Kasumi-1 (cell line): ENCODE measurements at regions not wholly inside any gene's neighbourhood (a gene's known extent, or its start where the extent isn't known, plus 50 kb on each side); places are given as distances from the start of the nearest gene placed in this dataset.
A peak's percentile ranks its signal among the peaks of the same experiment; 100 is the strongest.

Experiments used
- DNase-seq, 2 experiments: peaks; one replicate each; lab custom pipeline; 2025; lab: John Stamatoyannopoulos, UW

DNA sequence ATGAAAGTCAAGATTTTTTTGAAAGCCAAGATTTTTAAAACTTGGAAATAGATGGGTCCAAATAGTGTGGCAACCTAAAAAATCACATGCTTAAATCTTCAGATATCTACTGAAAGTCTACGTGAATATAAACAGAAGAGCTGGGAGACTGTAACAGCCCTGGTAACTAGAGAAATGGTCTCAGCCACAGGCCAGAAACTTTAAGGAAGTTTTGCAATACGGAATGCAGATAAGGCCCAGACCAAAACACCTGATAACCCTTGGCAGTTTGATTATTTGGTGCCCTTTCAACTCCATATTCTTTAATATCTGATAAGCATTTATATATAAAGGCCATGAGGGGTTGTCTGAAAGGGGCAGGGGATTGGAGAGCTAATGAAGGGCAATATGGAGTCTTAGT, 537.3 kb upstream of the TGFBR2 start:
- no peak for DNase-seq

- DNase-seq: no peak
These were observed 533.4 kb upstream of the TGFBR2 start for GRCh38 chr3:30073040-30073439.

DNA sequence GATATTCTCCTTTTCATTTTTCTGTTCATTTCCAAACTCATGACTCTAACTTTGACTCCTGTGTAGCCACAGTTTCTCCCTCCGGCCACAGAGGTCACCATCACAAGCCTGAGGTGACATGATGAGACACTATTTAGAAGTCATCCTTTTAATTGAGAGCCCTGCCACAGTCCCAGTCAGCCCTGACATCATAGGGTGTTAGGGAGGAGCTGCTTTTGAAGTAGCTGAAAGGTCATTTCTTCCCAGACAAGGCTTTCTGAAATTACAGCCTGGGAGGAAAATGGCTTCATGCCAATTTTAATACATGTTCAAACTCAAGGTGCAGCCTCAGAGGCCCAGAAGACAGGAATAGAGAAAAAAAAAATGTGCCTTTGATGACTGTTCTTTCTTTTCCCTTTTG, 532.8 kb upstream of the TGFBR2 start:
- DNase-seq: no peak

DNA sequence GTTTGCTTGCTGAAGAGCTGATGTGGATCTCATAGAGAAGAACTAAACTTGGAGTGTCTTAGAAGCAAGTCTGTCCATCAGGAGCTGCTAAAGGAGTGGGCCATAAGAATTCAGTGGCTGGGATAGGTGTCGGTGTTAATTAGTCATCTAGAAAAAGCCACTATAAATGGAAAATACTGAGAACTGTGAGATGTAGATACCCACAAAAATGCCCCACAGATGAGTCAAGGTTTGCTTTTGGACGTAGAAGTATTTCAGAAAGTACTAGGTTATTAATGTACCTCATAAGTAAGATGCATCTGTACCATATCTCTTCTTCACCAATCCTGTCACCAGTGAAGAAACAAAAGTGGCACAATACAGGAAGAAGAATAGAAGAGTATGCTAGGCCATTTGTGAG, 530.9 kb upstream of the TGFBR2 start:
- DNase-seq: no peak

DNA sequence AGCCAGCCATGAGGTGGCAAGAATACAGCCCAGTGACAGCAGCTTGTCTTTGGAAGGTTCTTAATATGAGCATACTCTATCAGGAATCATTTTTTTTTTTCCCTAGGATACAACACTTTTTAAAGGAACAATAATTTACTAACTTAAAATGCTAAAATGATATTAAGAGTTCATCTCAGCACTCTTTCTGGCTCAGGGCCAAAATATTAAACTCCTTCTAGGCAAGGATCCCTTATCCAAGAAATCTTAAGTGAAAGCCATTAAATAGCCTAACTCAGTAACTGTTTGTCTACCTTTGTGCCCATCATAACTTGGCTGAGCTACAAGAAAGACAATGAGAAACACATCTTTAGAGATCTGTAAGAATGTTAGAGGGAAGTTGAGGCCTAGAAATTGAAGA, 529.5 kb upstream of the TGFBR2 start:
- no peak for DNase-seq

DNA sequence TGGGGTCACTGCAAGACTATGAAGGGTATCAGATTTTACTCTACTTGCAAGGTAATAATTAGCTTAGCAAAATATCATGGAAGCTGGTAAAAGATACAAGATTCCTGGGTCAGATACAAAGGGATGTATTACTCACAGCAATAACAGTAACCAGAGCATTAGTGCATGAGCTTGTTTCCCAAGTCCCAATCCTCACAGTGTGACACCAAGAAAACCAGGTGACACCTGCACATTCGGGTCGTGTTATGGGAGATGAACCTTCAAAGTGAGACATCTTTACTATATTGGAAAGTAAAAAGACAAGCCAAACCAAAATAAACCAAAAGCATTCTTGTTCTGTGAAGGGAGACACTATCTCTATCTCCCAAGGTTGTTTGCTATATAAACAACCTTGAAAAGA, 528.7 kb upstream of the TGFBR2 start:
- no peak for DNase-seq

DNA sequence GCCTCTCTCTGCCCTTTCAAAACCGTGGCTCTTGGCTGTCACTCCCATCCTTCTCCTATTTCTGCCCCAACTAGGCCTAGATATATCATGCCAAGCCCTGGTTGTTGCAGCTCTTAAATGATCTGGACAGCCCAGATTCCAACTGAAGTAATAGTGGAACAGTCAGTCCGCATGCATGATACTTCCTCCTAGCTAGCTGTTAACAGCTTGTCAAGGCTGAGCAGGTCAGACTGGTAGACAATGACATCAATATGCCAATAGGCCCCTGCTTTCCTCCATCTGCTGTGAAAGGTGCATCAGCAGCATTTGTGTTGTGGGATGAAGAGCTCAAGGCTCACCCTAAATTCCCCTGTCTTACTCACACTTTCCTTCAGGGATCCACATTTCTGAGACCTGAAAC, 527.7 kb upstream of the TGFBR2 start:
- DNase-seq: no peak

DNA sequence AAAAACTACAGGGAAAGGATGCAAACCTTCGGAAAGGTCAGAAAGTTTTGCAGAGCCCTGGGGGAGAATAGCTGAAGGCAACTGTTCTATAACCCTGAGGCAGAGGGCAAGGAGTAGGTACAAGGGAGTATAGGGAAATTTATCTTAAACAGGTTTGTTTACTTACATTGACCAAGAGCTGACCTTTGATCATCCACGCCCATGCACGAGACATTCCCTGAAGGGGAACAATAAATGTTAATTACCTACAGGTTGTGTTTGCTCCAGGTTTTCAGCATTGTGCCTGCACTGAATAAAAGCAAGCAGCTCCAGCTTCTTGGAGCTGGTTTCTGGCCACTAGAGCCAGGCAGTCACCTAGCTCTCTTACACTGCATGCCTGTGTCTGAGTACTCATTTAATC, 524.5 kb upstream of the TGFBR2 start:
- no peak for DNase-seq

DNA sequence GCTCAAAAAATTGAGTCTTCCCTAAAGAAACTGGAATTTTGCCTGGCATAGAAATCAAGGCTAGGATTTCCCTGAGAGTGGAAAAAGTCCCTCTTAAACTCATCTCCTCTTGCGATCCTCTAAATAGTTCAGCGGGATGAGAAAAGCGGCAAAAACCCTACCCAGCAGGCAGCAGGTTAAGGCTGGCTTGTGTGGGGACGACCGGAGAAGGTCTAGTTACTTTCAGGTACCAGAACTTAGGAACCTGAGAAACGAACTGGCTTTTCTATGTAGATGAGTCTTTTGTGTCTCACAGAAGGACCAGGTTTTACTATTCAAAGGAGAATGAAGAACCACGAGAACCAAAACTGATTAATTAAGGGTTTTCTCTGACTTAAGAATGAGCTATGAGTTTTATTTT, 523.7 kb upstream of the TGFBR2 start:
- no peak for DNase-seq

GRCh38 chr3:30083315-30083714, 523.1 kb upstream of the TGFBR2 start:
- DNase-seq: no peak

- no peak for DNase-seq
These were observed 522.1 kb upstream of the TGFBR2 start for GRCh38 chr3:30084316-30084715.

DNA sequence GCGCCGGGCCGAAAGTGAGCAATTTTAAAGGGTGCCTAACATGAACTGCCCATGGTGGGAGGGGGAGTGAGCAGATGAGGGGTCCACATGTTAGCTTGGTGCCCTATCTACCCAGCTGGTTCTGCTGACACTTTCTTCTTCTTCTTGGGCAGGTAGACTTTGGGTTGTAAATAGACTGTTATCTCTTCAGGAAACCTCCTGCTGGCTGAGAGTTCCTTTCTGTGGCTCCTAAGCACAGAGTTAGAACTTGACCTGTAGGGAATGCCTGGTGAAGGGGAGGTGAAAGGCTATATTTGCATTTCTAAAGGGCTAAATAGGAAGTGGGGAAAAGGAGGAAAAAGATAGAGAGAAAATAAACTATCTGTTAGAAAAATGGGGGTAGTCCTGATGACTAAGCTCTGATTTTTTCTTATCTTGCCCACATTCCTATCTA, 521.4 kb upstream of the TGFBR2 start:
- no peak for DNase-seq

GRCh38 chr3:30085486-30085885, 520.9 kb upstream of the TGFBR2 start:
- no peak for DNase-seq

GRCh38 chr3:30091686-30092085, 514.7 kb upstream of the TGFBR2 start:
- no peak for DNase-seq

GRCh38 chr3:30097022-30097650, 509.3 kb upstream of the TGFBR2 start:
- no peak for DNase-seq

GRCh38 chr3:30098243-30098642, 508.2 kb upstream of the TGFBR2 start:
- no peak for DNase-seq

DNA sequence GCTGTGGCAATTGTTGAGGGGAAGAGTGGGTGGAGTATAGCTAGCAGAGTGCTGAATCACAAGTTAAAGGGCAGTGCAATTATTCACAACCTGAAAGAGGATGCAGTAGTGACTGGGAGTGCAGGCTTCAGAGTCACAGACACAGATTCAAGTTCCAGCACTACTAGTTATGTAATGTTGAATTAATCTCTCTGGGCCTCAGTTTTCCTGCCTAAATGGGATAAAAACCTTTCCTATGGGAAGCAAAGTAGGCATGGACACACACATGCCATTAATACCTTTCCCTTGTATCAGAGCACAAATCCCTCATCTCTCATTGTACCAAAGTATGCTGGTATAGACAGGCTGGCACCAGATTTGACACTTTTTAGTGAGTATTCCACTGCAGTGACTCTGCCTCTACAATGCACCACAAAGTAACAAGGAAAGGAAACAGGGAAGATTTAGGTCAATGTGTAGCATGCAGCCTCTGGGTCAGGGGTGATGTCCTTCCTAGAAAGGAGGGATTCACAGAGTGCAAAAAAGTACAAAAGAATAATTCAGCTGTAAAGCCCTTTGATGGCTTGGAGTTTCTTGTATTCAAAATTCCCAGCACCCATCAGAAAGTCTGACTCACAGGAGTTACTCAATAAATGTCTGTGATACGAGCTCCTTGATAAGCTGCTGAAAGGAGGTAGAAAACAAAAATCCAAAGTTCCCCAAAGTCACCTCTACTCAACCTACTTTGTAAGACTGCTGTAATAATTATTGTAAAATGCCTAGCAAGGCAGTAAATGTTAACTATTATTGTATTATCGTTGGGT, 507.5 kb upstream of the TGFBR2 start:
- no peak for DNase-seq

DNA sequence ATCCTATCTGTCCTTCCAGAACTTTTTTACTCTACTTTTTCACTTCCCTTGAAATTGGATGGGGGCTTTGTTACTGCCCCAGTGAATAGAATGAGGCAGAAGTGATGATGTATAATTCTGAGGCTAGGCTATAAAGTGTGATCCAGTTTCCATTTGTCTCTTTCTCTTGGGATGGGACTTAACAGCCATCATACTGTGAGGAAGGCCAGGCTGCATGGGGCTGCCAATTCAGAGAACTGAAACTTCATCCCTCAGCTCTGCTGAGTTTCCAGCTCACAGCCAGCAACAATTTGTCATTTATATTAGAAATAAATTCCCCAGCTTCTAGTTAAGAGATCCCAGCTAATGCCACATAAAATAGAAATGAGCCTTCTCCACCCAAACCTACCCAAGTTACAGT, 504.0 kb upstream of the TGFBR2 start:
- DNase-seq: no peak

GRCh38 chr3:30103186-30103585, 503.2 kb upstream of the TGFBR2 start:
- no peak for DNase-seq

GRCh38 chr3:30107531-30107930, 498.9 kb upstream of the TGFBR2 start:
- no peak for DNase-seq

DNA sequence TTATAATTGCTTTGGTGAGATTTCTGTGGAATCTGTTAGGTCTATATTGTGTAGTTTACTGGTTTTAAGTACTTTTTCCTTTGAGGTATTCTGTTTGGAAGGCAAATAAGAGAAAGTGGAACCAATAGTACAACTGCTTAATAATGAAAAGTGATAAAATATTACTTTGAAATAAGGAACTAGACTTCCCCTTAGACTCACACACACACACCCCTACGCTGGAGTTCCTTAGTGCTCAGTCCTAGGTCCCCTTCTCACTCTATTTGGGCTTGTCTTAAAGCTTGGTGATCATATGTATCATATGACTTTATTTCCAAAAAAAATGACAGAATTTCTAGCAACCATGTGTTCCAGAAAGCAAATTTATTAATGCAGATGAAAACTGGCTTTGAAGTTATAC, 494.0 kb upstream of the TGFBR2 start:
- peak; percentile 18 to 22 for DNase-seq

- peak; percentile 85 to 89 for DNase-seq
These were observed 493.4 kb upstream of the TGFBR2 start for GRCh38 chr3:30112902-30113484.

- no peak for DNase-seq
These were observed 492.5 kb upstream of the TGFBR2 start for GRCh38 chr3:30113906-30114305.
